ENCODE measurements at regions not wholly inside any gene's neighbourhood (a gene's known extent, or its start where the extent isn't known, plus 50 kb on each side); places are given as distances from the start of the nearest gene placed in this dataset.

DNA sequence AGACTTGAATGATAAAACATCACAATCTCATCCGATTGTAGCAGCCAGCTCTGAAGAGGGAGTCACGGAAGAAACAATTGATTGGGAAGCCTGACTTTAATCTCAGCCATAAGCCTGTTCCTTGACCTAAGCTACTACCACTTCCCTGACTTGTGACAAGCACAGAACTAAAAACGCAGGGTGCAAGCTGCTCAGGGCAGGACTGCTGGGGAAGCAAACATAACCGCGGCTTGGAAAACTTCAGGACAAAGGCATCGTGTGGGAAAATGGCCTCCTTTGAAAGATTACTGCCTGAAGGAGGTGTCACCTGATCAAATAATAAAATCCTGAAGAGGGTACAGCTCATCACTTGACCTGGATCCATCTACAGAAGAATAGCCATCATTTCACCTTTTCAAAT lies 595.3 kb upstream of the CADM1 start:
- no peak overlapping the region for H3K4me3 ChIP-seq (ENCODE audit: low read length)
- TF ChIP-seq ZNF274 (IDR thresholded peaks at IDR 0.05; ENCODE audit: low read depth, low read length): no peak

DNA sequence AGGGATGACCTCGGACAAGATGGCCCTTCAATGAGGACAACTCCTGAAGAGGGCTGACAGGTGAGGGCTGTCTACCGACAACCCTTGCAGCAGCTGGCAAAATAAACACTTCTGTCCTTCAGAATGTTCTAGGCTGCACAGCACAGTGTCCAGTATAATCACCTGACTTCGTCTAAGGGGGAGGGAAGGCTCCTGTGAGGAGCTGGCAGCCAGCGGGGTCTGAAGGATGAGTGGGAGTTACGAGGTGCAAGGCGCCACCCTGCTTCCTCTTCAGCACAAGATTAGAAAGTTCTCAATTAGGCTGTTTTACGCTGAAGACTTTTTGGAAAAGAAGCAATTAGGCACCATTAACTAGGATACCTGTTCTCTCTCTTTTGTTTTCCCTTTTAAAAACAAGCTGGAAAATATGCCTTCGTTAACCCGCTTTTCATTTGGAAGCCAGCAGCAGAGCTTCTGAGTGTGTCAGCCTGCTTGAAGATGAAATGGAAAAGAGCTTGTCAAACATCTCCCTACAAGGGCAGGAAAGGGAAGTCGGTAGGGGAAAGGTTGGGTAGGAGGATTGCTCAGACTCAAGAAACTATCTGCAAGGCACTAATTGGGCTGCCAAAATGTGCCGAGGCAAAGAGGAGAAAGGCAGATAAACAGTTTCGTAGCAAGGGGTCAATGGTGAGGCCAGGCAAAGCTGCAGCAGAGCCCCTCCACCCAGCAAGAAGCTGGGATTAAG lies 592.2 kb upstream of the CADM1 start:
- TF ChIP-seq ZNF274 (IDR thresholded peaks at IDR 0.05; ENCODE audit: low read depth, low read length): no peak
- H3K4me3 ChIP-seq (ENCODE audit: low read length): no peak overlapping the region

DNA sequence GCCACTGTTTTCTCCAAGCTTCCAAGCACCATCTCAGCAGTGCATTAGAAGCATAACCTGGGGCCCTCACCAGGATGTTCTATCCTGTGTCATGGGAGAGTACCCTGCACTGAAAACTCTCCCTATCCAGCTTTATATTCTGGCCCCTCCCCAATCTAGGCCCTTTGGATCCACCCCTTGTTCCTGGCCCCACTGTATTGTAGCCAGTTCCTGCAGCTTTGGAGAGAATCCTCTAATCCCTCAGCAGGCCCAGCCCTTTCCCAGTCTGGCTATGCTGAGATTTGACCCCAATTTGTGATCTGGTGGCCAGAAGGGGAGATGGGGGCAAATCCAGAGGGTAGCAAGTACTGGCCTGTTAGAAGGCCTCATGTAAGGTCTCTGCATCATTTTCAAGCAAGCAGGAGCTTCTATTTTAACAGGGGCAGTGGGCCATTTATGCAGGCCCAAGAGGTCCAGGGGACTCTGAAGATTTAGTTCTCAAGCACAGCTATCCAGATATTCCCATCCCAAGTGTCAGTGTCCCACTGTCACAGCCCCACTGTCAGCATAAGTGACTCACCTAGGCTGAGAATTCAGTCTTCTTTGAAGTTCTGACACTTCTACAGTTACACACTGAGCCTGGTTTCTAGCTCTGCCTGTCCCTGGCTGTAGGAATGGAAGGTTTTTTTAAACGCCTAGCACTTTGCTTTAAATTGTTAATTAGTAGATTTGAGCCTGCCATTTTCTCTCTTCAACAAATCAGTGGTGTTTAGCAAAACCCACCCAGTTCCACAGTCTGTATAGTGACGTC lies 589.5 kb upstream of the CADM1 start:
- no peak for TF ChIP-seq ZNF274 (IDR thresholded peaks at IDR 0.05; ENCODE audit: low read depth, low read length)
- no peak overlapping the region for H3K4me3 ChIP-seq (ENCODE audit: low read length)

DNA sequence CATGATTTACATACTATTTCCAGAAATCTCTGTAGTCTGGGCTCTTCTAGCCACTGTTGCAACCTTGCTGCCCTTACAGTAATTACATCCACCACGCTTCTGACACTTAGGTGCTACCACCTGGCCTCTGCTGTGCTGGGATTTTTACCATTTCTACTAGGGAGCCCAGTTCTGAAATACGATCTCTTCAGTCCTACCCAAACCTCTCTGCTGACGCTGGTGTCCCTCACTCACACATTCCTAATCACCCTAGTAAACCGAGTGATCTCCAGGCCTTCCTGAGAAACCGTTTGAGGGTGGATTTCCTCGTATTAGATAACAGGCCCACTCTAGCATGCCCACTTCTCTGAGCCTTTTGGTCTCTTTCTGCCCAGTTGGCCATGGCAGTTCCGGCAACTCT lies 588.9 kb upstream of the CADM1 start:
- TF ChIP-seq ZNF274 (IDR thresholded peaks at IDR 0.05; ENCODE audit: low read depth, low read length): no peak
- no peak overlapping the region for H3K4me3 ChIP-seq (ENCODE audit: low read length)

DNA sequence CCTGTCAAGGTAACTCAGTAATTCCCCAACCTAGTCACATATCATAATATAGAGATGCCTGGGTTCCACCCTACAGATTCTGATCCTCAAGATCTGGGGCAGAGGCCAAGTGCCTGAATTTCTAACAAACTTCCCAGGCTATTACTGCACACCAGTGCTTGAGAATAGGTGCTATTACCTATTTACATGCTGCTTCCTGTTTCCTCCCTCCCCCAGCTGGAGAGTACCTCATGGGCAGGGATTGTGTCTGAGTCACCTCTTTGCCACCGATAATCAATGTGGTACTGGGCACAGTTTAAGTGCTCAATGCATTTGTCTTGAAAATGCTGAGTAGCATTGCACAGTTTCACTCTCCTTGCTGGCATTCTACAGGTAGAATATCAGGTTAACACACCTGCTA lies 582.2 kb upstream of the CADM1 start:
- no peak for TF ChIP-seq ZNF274 (IDR thresholded peaks at IDR 0.05; ENCODE audit: low read depth, low read length)
- H3K4me3 ChIP-seq (ENCODE audit: low read length): no peak overlapping the region

DNA sequence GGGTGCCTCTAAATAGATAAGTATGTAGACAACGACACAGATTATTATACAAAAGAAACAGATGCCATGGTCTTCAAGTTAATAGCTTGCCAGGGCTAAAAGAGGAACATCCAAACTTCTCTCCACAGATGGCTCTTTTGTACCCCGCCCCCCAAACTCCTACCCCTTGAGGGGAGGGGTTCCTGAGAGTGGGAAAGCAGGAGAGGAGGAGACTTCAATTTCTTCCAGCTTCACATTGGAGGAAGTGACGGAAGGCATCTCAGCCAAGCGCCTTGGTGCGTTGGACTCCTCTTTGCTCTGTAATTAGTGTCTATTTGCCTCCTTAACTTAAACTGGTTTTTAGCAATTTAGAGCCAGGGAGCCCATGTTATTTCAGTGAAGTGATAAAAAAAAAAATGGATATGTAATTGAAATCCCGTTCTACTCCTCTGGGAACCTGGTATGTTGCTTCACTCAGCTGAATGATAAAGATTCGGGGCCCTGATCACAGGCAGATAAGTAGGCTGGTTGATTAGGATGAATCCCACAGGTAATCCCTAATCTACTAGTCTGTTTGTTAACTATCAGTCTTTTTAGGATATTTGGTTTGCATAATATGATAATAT lies 580.9 kb upstream of the CADM1 start:
- H3K4me3 ChIP-seq (ENCODE audit: low read length): no peak overlapping the region
- TF ChIP-seq ZNF274 (IDR thresholded peaks at IDR 0.05; ENCODE audit: low read depth, low read length): no peak

DNA sequence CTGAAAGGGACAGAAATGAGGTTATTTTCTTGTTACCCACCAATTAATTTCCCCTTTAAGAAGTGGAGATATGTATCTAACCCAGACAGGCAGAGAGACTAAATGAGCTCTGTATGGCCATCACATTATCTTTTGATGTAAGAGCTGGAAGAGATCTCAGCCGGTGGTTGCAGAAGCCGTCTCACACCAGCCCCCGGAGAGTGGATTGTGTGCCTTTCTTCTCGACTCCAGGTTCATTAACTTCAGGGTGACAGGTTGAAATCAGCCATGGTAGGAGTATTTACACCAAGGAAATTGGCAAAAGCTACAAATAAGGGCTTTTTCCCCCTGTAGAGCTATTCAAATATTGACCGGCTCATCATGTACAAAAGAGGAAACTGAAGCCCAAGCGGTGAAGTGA lies 580.3 kb upstream of the CADM1 start:
- TF ChIP-seq ZNF274 (IDR thresholded peaks at IDR 0.05; ENCODE audit: low read depth, low read length): no peak

DNA sequence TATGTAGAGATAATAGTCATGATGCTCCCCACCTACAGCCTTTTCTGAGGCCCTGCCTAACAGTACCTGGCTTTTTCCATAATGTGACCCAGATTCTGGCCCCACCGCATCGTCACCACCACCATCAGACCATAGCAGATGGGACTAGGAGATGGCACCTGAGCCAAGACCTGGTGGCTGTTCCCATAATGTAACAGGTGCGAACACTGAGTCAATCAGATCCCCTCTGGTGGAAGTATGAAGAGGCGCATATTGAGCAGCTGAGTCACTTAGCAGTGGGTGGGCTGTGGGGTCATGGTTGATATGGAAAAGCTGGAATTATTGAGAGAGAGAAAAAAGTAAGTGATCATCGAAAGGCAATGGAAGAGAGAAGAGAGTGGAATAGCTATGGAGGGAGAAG lies 578.0 kb upstream of the CADM1 start:
- no peak for TF ChIP-seq ZNF274 (IDR thresholded peaks at IDR 0.05; ENCODE audit: low read depth, low read length)
- no peak overlapping the region for H3K4me3 ChIP-seq (ENCODE audit: low read length)

More for the DNA sequence above, 580.3 kb upstream of the CADM1 start:
- H3K4me3 ChIP-seq (ENCODE audit: low read length): no peak overlapping the region

DNA sequence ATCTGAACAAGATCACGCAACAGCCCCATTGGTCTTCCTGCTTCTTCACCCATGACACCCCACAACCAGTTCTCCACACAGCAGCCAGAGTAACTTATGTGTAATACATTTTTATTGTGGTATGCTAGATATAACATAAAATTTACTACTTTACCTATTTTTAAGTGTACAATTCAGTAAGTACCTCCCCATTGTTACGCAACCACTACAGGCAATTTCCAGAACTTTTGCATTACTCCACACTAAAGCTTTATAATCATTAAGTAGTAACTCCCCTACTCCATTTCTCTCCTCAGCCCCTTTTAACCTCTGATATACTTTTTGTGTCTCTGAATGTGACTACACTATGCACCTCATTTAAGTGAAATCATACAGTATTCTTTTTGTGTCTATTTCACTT lies 575.4 kb upstream of the CADM1 start:
- no peak for TF ChIP-seq ZNF274 (IDR thresholded peaks at IDR 0.05; ENCODE audit: low read depth, low read length)
- H3K4me3 ChIP-seq (ENCODE audit: low read length): no peak overlapping the region

DNA sequence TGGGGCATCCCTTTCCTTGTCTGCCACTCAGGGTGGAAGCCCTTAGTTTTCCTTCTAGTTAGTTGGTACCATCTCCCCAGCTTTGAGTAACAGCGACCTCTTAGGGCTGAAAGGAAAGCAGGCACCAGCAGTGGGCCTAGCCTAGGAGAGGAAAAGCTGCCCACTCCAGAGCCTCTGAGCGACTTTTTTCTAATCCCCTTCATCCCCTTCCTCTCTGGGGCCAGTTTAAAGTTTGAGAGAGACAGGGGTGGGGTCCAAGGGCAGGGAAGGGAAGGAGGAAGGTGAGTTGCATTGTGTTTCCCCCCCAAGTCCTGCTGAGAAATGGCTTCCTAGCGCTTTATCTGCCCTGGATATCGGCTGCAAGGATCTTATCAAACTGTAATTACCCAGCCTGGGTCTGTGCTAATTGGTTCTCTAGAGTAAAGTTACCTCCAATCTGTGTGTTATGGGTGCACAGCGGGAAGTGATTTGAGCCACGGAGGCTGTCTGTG lies 573.9 kb upstream of the CADM1 start:
- TF ChIP-seq ZNF274 (IDR thresholded peaks at IDR 0.05; ENCODE audit: low read depth, low read length): no peak

DNA sequence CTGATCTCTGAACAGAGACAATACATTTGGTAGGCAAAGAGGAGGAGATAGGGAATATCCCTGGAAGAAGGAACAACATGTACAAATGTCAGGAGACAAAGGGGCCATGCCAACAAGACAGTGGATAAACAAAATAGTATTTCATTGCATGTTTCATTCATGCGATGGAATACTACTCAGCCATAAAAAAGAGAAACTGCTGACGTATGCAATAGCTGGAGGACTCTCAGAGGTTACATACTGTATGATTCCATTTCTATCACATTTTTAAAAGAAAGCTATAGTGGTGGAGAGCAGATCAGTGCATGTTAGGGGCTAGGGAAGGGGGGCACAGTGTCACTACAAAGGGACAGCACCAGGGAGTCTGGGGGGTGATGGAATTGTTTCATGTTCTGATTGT lies 572.9 kb upstream of the CADM1 start:
- TF ChIP-seq ZNF274 (IDR thresholded peaks at IDR 0.05; ENCODE audit: low read depth, low read length): no peak
- no peak overlapping the region for H3K4me3 ChIP-seq (ENCODE audit: low read length)

More for the DNA sequence above, 573.9 kb upstream of the CADM1 start:
- H3K4me3 ChIP-seq (ENCODE audit: low read length): no peak overlapping the region

DNA sequence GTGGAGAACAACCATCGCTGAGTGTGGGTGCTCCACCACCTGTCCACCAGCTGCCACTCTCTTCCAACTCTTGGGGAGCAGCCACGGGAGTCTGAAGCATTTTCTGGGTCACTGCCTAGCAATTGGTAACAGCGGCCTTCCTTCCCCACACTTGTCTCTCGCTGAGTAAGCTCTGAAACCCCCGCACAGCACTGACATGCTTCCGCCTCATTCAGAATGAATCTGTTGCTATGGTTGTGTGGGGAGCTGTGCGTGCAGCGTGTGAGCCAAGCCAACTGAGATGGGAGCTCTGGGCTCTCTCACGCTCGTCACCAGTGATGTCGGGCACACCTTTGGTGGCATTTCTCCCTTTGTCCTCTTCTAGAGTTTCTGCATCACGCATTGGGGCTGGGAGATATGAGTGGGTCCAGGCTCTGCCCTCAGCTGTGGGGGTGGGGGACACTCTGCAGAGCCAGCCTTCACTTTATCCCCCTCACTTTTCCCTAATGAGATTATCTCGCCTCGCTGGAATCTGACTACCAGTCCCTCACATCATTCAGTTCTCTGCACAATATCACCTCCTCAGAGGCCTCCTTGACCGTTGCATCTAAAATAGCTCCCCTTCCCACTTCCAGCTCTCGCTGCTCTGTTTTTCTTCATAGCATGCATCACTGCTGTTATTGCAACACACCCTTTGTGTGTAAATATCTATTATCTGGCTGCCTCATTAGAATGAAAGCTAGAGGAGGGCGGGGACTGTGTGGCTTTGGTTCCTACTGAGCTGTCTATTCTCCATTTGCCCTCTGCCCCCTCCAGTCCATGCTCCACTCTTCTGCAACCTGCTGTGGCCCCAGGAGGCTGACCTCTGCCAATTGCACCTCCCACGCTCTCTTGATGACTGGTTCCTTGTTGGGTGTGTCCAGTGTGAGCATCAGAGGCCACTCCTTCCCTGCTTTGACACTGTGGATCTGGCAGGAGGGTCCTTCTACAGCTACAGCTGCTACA lies 569.9 kb upstream of the CADM1 start:
- TF ChIP-seq ZNF274 (IDR thresholded peaks at IDR 0.05; ENCODE audit: low read depth, low read length): no peak
- no peak overlapping the region for H3K4me3 ChIP-seq (ENCODE audit: low read length)

DNA sequence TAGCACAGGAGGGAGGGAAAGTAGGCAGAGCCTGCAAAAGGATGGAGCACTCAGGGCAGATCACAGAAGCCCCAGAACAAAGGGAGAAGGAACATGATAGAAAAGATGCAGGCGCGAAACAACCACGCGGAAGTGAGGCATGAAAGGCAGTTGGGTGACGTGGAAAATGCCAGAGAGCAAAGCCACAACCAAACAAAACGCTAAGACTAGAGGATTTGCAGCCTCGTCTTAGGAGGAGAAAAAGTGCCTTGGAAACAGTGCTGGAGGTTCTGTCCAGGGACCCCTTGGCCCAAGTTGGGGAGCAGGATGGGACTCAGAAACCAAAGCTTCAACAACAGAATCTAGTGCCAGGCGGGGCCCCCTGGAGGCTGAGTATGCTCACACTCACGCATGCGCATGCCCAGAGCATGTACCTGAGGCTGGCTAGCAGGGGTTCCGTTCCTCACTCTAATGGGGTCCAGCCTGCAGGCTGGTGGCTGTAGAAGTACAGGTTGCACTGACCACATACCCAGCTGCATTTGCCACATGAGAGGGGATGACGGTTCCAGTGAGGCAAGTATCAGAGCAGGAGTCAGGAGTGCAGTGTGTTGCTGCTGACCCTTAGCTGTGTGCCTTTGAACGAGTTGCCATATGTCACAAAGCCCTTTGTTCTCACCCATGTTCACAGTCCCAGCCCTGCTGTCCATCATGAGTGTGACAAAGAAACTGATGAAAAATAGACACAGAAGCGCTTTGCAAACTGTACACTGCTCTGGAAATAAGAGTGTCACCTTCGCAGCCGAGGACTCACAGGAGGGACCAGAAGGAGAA lies 568.6 kb upstream of the CADM1 start:
- no peak overlapping the region for H3K4me3 ChIP-seq (ENCODE audit: low read length)
- no peak for TF ChIP-seq ZNF274 (IDR thresholded peaks at IDR 0.05; ENCODE audit: low read depth, low read length)

All from GM08714 (cell line).